ENCODE measurements at regions not wholly inside any gene's neighbourhood (a gene's known extent, or its start where the extent isn't known, plus 50 kb on each side); places are given as distances from the start of the nearest gene placed in this dataset.
"Not testable (repeated sequence)": the region's sequence is repeated elsewhere in the genome, so short reads cannot be mapped to it uniquely, and the experiment has no call there.

DNA sequence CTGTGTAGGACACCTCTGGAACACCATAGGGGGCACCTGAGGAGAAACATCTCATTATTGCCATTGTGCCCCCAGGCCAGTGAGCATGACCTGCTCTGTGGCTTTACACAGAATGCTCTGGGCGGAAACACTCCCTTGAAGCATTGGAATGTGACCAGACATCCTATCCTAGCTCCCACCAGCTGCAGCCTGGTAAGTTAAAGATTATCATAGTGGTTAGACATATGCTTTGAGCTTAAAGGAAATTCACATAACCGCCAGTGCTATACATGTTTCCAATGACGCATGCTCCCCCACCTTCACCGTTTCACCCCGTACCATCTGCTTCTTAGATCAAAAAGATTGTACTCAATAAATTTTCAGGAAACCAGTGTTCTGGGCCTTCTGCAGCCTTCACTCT is 217.7 kb upstream of the CENPE start:
- DNase-seq, result no peak

DNA sequence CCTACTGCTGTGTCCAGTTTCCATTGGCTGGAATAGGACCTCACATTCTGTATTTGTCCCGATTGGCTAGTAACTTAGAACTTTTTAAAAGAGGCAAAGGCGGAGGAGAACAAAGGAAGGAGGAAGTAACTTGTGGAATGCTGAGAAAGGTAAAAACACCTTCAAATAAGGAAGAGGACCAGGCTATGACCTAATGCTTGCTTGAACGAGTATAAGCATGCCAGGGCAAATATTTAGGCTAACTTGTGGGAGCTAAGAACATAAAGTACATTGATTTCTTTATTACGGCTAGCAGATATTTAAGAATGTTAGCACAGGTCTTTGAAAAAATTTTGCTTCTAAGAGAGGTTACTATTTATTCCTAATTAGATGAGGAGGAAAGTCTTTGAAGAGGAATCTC is 214.5 kb upstream of the CENPE start:
- DNase-seq, result not testable (repeated sequence)

DNA sequence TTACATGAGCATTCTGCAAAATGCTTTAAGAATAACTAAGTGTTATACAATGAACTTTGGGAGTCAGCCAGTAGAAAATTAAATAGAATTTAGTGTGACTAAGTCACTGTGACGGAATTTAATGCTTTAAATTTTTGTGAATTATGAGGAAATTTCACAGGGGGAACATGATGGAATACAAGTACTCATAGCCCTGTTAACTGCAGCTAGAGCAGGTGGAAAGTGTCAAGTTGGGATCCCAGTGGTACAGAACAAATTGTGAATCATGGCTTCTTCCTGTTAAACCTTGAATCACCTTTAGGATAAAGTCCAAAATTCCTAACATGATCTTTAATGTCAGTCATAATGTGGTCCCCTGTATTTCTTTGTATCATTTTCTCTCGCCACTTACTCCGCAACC is 212.2 kb upstream of the CENPE start:
- no peak for DNase-seq

DNA sequence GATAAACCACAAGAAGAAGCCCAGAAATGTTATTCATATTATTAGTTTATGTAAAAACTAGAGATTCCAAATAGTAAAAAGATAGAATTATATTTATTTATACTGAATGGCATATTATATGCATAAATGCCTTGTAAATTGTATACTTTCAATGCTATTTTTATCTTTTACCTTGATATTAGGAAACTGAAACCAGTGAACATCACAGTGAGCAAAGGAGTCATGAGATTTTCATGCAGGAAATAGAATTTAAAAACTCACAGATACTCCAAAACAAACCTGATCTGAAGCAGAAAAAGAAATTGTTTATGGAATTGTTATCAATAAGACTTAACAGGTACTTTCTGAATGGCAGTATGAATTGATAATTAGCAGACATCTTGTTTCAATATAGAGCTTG is 207.3 kb upstream of the CENPE start:
- DNase-seq, result no peak

DNA sequence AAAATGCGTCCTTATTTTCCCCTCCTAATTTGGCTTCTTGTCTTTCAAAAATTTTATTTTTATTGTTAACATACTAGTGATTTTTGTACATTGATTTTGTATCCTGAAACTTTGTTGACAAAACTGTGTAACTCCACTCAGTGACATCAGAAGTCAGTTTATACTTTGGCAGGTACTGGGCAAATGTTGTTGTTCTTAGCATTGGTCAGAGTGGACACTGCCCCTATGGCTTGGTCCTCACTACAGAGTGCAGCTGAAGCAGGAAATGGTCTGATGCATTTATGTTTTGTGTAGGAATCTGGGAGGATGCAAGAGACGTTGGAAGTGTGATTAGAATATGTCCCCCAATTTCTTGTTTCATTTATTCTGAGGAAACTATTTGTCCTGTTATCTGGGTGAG is 205.5 kb upstream of the CENPE start:
- DNase-seq, result no peak

DNA sequence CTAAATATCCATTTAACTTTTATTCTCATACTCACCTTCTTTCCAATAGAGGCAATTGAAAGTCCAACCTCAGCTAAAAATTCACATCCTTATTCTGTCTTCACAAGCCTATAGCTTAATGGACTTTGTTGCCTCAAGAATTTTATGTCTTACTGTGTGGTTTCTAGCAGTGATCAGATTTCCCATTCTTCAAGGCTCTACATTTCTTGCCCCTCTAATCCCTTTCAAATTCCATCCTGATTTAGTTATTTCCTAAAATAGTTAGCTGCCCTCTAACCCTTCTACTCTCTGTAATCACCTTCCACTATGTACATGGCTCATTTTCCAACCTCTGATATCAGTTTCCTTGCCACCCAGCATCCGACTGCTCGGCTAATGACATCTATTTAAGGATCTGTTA is 204.1 kb upstream of the CENPE start:
- DNase-seq, result no peak

DNA sequence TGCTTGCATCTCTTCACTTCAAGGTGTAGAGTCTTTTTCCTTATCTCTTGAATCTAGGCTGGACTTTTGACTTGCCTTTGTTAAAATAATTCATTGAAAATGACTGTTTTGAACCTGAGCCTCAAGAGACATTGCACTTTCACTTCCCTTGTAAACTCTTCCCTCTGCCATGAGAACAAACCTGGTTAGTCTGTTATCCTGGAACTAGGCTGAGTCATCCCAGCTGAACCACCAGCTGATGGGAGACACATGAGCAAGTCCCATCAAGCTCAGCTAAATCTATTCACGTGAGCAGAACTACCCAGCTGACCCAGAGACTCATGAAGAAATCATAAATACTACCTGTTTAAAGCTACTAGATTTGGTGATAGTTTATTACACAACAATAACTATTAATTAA is 202.3 kb upstream of the CENPE start:
- no peak for DNase-seq

DNA sequence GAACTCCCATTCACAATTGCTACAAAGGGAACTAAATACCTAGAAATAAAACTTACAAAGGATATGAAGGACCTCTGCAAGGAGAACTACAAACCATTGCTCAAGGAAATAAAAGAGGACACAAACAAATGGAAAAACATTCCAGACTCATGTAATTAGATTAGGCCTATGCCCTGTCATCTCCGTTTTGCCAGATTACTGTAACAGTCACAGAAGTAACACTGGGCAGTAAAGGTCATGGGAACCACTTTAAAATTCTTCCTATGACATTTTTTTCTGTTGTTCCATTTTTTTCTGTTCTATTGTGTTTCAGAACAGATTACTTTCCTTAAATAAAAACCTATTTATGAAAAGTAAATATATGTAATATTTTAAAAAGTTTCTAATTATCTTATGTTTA is 199.4 kb upstream of the CENPE start:
- no peak for DNase-seq

DNA sequence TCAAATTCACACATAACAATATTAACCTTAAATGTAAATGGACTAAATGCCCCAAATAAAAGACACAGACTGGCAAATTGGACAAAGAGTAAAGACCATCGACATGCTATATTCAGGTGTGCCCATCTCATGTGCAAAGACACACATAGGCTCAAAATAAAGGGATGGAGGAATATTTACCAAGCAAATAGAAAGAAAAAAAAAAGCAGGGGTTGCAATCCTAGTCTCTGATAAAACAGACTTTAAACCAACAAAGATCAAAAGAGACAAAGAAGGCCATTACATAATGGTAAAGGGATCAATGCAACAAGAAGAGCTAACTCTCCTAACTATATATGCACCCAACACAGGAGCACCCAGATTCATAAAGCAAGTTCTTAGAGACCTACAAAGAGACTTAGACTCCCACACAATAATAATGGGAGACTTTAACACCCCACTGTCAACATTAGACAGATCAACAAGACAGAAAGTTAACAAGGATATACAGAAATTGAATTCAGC is 189.4 kb upstream of the CENPE start:
- not testable (repeated sequence) for DNase-seq

DNA sequence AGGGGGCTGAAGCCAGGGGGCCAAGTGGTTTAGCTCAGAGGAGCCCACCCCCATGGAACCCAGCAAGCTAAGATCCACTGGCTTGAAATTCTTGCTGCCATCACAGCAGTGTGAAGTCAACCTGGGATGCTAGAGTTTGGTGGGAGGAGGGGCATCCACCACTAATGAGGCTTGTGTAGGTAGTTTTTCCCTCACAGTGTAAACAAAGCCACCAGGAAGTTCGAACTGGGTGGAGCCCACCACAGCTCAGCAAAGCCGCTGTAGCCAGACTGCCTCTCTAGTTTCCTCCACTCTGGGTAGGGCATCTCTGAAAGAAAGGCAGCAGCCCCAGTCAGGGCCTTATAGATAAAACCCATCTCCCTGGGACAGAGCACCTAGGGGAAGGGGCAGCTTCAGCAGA is 187.4 kb upstream of the CENPE start:
- DNase-seq, result not testable (repeated sequence)

DNA sequence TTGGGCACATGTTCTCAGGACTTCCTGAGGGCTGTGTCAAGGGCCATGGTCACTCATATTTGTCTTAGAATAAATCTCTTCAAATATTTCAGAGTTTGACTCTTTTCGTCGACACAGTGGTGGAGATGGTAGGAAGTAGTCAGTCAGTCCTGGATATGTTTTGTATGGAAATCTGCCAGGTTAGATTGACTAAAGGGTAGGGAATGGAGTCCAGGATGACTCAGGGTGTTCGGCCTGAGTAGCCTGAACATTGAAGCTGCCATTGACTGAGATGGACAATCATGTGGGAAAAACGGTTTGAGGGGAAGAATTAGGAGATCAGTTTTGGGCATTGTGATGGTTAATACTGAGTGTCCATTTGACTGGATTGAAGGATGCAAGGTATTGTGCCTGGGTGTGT is 177.1 kb upstream of the CENPE start:
- no peak for DNase-seq

DNA sequence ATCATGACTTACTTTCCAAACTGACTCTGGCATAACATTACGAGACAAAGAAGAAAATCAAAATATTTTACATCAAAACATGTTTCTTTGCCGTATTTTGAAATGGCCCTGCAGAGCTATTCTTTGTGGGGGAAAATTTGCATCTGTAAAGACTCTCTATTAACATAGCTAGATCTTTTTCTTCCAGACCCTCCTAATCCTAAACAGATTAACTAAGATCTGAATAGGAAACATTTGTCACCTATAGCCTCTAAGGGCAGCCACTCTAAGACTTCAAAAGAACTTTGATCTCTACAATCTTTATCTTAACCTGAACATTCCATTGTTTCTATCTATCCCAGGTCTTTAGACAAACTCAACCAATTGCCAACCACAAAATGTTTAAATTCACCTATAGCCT is 176.6 kb upstream of the CENPE start:
- DNase-seq, result no peak

DNA sequence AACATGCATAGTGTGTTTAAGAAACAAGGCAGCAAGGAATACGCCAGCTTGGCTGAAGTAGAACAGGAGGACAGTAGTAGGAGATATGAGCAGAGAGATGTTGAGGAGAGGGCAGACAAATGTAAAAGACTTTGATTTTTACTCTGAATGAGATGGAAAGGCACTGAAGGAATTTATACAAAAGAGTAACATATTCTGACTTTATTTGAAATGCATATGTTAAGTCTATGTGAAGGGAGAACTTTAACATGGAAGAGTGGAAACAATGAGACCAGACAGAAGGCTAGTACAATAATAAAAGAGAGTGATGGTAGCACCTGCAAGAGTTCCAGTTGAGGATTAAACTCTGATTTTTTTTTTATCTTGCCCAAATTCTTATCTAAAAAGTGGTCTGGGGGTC is 176.2 kb upstream of the CENPE start:
- no peak for DNase-seq

DNA sequence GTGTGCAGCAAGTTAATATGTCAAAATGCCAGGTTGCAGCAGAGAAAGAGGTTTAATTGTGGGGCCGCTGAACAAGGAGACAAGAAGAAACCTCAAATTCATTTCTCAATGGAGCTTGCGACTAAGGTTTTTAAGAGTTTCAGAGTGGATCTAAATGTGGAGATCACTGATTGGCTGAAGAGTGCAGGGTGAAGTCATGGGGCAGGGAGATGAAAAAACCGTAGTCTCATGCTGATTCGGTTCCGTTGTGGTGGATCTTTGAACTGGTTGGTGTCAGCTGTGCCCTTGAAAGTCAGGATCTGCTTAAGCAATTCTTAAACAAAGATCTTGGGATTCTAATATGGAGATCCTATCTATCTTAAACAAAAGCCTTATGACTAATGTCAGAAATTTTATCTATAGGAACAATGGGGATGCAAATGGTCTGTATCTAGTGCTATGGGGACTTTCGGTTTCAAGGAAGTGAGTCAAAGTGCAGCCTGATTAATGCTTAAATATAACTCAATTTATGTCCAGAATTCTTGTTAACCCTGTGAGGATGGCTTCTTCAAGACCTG is 173.9 kb upstream of the CENPE start:
- no peak for DNase-seq

DNA sequence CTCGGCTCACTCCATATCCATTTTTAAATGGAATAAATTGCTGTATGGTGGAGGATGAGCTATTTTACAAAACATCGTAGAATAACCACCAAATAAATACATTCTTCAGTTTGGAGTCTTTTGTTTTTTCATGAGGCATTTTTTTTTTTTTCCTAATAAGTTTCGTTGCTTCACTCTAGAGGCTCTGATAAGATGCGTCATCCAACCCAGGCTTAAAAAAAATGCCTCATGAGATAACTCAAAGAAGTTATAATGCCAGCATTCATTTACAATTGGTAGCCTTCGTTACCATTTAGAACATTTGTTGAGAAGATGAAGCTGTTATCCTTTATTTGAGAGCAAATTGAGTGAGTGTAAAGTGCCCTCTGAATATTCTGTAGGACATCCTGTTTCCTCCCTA is 172.2 kb upstream of the CENPE start:
- no peak for DNase-seq

DNA sequence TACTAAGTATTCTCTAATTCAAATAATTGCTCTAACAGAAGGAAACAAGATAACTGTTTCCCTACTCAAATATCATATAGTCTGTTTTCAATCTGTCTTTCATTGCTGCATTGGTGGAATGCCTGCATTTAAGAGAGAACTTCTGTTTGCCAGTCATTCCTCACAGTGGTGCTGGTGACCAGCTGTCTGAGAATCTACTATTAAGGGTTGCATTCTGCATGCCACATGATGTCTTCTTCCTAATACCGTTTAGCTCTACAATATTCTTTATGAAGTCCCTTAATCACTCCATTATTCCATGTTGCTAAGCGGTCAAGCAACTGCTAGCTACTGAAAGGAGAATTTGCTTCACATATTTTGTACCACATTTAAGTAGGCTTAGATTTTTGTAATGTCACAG is 167.1 kb upstream of the CENPE start:
- DNase-seq, result no peak

DNA sequence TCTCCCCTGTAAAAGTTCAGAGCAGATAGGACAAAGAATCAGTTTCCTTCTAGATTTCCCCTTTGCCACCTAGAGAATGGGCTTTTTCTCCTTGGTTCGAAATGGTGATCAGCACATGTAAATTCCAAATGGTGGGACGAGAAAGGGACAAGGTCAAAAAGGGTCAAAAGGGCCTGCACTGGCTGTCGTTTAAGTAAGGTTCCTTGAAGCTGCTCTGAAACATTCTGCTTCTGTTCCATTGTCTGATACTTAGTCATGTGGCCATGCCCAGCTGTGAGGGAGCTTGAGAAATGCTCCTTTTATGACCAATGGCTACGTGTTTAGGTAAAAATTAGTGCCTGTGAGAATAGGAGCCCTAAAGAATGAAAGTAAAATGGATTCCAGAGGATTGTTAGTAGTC is 165.9 kb upstream of the CENPE start:
- no peak for DNase-seq

DNA sequence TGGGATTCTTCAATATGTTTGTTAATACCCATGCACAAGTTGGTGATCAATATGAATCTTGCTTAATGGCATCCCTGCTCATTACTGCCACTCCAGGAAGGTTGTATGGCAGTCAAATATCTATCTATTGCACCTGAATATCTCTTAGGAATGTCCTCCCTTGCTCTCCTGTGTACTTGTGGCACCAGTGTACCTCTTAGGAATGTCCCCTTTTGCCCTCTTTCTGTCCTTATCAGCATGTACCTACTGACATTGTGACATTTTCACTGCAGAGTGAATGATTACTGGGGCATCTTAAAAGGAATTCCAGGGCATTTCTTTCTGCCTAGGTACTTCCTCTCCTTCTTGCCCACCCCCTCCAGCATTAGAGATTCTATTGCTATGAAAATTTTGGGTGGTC is 163.8 kb upstream of the CENPE start:
- DNase-seq, result no peak

DNA sequence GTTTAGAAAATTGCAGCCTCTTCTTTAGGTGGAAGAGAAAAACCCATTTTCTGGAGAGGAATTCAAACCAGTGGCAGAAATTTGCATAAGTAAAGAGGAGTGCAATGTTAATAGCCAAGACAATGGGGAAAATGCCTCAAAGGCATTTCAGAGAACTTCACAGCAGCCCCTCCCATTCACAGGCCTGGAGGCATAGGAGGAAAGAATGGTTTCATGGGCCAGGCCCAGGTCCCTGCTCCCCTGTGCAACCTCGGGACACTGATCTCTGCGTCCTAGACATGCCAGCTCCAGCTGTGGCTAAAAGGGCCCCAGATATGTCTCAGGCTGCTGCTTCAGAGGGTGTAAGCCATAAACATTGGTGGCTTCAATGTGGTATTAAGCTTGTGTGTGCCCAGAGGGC is 161.8 kb upstream of the CENPE start:
- DNase-seq, result no peak

DNA sequence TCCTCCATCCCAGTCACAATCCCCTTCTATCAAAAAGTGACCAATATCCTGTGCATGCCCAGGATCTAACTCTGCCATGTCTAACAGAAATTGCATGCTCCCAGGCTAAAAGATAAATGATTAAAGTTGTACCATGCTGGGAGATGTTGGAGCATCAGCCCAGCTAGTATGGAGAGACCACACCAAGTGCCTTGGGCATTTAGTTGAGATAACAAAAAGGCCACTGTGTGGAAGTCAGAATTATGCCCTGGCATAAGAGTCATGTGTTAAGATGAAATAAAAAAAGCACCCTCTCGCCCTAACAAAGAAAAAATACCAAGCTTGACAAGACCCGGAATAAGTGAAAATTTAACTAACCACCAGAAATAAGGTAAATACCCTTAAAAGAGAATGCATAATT is 155.9 kb upstream of the CENPE start:
- DNase-seq, result no peak

DNA sequence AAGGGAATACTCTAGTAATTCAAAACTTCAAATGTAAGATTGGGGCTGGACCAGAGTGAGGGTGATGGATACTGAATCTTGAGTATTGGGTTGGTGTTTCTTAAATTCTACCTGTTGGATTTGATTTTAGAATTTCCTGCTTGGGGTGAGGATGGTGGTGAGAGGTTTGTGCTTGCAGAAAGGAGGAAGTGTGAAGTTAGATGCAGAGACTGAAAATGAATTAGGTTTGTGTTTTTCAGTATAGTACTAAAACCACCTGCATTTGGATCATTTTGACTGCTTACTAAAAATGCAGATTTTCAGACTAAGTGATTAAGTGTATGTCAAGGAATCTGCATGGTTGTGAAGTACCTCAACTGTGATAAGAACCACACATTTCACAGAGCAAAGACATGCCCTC is 131.5 kb upstream of the CENPE start:
- no peak for DNase-seq

DNA sequence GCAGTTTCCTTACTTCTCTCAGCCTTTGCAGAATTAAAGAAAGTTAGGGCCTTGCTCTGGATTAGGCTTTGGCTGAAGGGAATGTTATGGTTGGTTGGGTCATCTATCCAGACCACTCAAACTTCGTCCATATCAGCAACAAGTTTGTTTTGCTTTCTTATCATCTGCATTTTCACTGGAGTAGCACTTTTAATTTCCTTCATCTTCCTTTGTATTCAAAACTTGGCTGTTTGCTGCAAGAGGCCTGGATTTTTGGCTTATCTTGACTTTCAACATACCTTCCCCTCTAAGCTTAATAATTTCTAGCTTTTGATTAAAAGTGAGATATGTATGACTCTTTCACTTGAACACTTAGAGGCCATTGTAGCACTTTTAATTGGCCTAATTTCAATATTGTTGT is 126.7 kb upstream of the CENPE start:
- DNase-seq, result no peak

DNA sequence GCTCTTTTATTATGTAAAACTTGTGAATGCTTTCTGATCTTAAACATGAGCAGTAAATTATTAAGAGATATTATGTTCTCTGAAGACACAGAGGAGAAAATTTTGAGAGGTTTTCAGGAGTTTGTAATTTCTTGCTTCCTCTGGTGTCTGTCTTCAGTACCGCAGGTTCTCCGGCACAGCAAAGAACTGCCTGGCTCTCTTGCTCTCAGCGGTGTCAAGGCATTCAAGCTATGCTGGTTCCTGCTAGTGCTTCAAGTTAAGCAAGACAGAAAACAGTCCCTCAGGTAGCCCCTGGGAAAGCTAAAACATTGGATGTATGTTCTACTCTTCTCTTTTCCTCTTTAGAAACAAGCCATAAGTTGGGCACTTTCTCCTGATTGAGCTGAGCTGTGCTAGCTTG is 120.2 kb upstream of the CENPE start:
- no peak for DNase-seq

DNA sequence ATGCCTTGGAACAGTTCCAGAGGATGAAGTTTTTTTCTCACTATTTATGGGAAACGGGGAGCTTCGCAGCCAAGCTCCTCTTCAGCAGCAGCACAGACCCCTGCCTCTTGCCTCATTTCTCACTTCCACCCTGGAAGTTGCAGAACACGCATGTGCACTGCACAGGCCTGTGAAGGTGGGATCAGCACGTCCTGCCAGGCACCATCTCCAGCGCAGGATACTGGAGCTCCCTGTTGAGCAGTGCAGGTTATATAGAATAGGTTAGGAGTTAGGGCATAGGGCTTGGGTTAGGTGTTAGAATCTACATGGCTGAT is 110.1 kb upstream of the CENPE start:
- DNase-seq, result no peak
